ENCODE measurements at regions not wholly inside any gene's neighbourhood (a gene's known extent, or its start where the extent isn't known, plus 50 kb on each side); places are given as distances from the start of the nearest gene placed in this dataset.

- TF ChIP-seq SIN3A (IDR thresholded peaks at IDR 0.05; ENCODE audit: borderline replicate concordance, insufficient read depth, low read length): no peak
- TF ChIP-seq POLR2AphosphoS5 (IDR thresholded peaks at IDR 0.05; ENCODE audit: low read depth, low read length): no peak
- no peak for TF ChIP-seq TAF1 (IDR thresholded peaks at IDR 0.05; ENCODE audit: borderline replicate concordance, insufficient read depth, low read length)
- TF ChIP-seq FOXP2 (optimal IDR thresholded peaks at IDR 0.05; ENCODE audit: borderline replicate concordance, extremely low read depth, extremely low read length, insufficient read depth): no peak
- TF ChIP-seq REST (IDR thresholded peaks at IDR 0.05; ENCODE audit: insufficient read depth in 1 of 2, low read depth in 2 of 2, low read length in 2 of 2): no peak
Observed at GRCh38 chr18:43590182-43590903, 313.1 kb upstream of the SYT4 start.

- TF ChIP-seq REST (IDR thresholded peaks at IDR 0.05; ENCODE audit: insufficient read depth in 1 of 2, low read depth in 2 of 2, low read length in 2 of 2) (no peak), FOXP2 (optimal IDR thresholded peaks at IDR 0.05; ENCODE audit: borderline replicate concordance, extremely low read depth, extremely low read length, insufficient read depth) (no peak), SIN3A (IDR thresholded peaks at IDR 0.05; ENCODE audit: borderline replicate concordance, insufficient read depth, low read length) (no peak), TAF1 (IDR thresholded peaks at IDR 0.05; ENCODE audit: borderline replicate concordance, insufficient read depth, low read length) (no peak), POLR2AphosphoS5 (IDR thresholded peaks at IDR 0.05; ENCODE audit: low read depth, low read length) (no peak)
Observed at GRCh38 chr18:43592269-43592668, 315.0 kb upstream of the SYT4 start.

GRCh38 chr18:43596105-43596712 lies 318.9 kb upstream of the SYT4 start:
- TF ChIP-seq FOXP2 (optimal IDR thresholded peaks at IDR 0.05; ENCODE audit: borderline replicate concordance, extremely low read depth, extremely low read length, insufficient read depth) (no peak), SIN3A (IDR thresholded peaks at IDR 0.05; ENCODE audit: borderline replicate concordance, insufficient read depth, low read length) (no peak), POLR2AphosphoS5 (IDR thresholded peaks at IDR 0.05; ENCODE audit: low read depth, low read length) (no peak)

GRCh38 chr18:43601432-43601831 lies 324.1 kb upstream of the SYT4 start:
- no peak for TF ChIP-seq TAF1 (IDR thresholded peaks at IDR 0.05; ENCODE audit: borderline replicate concordance, insufficient read depth, low read length)
- no peak for TF ChIP-seq FOXP2 (optimal IDR thresholded peaks at IDR 0.05; ENCODE audit: borderline replicate concordance, extremely low read depth, extremely low read length, insufficient read depth)
- no peak for TF ChIP-seq POLR2AphosphoS5 (IDR thresholded peaks at IDR 0.05; ENCODE audit: low read depth, low read length)
- TF ChIP-seq SIN3A (IDR thresholded peaks at IDR 0.05; ENCODE audit: borderline replicate concordance, insufficient read depth, low read length): no peak
- TF ChIP-seq REST (IDR thresholded peaks at IDR 0.05; ENCODE audit: insufficient read depth in 1 of 2, low read depth in 2 of 2, low read length in 2 of 2): no peak

GRCh38 chr18:43605224-43605623 lies 327.9 kb upstream of the SYT4 start:
- TF ChIP-seq POLR2AphosphoS5 (IDR thresholded peaks at IDR 0.05; ENCODE audit: low read depth, low read length) (no peak), FOXP2 (optimal IDR thresholded peaks at IDR 0.05; ENCODE audit: borderline replicate concordance, extremely low read depth, extremely low read length, insufficient read depth) (no peak), REST (IDR thresholded peaks at IDR 0.05; ENCODE audit: insufficient read depth in 1 of 2, low read depth in 2 of 2, low read length in 2 of 2) (no peak), TAF1 (IDR thresholded peaks at IDR 0.05; ENCODE audit: borderline replicate concordance, insufficient read depth, low read length) (no peak), SIN3A (IDR thresholded peaks at IDR 0.05; ENCODE audit: borderline replicate concordance, insufficient read depth, low read length) (no peak)

All from PFSK-1 (cell line).